ENCODE measurements at regions not wholly inside any gene's neighbourhood (a gene's known extent, or its start where the extent isn't known, plus 50 kb on each side); places are given as distances from the start of the nearest gene placed in this dataset.

DNA sequence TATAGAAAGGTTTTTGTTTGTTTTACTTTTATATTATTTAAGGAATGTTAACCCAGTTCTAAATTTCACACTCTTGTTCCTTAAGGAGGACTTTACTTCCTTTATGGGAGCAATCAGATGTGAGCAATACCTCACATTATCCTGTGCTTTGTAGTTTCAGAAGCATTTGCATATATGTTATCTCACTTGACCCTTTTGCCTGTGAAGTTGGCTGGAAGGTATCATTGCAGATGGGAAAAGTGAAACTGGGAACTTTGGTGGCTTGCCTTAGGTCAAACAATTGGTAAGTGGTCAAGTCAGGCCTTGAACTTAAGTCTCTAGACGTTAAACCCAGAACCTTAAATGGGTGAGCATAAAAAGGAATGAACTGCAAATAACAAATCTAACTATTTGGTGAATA, 90.6 kb downstream of the AREG start:
- TF ChIP-seq ZNF140 (tag by site-specific recombination; IDR thresholded peaks at IDR 0.05), result no peak
- no peak for TF ChIP-seq ZNF175 (tag by site-specific recombination; IDR thresholded peaks at IDR 0.05)
- TF ChIP-seq SETDB1 (IDR thresholded peaks at IDR 0.05; ENCODE audit: insufficient read length, low read length), result no peak
- TF ChIP-seq ZNF335 (tag by site-specific recombination; conservative IDR thresholded peaks at IDR 0.05), result no peak
- TF ChIP-seq YY1 (tag by site-specific recombination; IDR thresholded peaks at IDR 0.05), result no peak
- TF ChIP-seq, protein P1, sequence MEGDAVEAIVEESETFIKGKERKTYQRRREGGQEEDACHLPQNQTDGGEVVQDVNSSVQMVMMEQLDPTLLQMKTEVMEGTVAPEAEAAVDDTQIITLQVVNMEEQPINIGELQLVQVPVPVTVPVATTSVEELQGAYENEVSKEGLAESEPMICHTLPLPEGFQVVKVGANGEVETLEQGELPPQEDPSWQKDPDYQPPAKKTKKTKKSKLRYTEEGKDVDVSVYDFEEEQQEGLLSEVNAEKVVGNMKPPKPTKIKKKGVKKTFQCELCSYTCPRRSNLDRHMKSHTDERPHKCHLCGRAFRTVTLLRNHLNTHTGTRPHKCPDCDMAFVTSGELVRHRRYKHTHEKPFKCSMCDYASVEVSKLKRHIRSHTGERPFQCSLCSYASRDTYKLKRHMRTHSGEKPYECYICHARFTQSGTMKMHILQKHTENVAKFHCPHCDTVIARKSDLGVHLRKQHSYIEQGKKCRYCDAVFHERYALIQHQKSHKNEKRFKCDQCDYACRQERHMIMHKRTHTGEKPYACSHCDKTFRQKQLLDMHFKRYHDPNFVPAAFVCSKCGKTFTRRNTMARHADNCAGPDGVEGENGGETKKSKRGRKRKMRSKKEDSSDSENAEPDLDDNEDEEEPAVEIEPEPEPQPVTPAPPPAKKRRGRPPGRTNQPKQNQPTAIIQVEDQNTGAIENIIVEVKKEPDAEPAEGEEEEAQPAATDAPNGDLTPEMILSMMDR (tag by site-specific recombination; IDR thresholded peaks at IDR 0.05), result no peak
- no peak for TF ChIP-seq ZNF610 (tag by site-specific recombination; IDR thresholded peaks at IDR 0.05; ENCODE audit: borderline replicate concordance)
- no peak for TF ChIP-seq ZFHX2 (tag by site-specific recombination; conservative IDR thresholded peaks at IDR 0.05)
- no peak for TF ChIP-seq ZBTB21 (tag by site-specific recombination; IDR thresholded peaks at IDR 0.05)
- TF ChIP-seq KLF9 (tag by site-specific recombination; IDR thresholded peaks at IDR 0.05; ENCODE audit: low read depth), result no peak
- TF ChIP-seq, protein P2, sequence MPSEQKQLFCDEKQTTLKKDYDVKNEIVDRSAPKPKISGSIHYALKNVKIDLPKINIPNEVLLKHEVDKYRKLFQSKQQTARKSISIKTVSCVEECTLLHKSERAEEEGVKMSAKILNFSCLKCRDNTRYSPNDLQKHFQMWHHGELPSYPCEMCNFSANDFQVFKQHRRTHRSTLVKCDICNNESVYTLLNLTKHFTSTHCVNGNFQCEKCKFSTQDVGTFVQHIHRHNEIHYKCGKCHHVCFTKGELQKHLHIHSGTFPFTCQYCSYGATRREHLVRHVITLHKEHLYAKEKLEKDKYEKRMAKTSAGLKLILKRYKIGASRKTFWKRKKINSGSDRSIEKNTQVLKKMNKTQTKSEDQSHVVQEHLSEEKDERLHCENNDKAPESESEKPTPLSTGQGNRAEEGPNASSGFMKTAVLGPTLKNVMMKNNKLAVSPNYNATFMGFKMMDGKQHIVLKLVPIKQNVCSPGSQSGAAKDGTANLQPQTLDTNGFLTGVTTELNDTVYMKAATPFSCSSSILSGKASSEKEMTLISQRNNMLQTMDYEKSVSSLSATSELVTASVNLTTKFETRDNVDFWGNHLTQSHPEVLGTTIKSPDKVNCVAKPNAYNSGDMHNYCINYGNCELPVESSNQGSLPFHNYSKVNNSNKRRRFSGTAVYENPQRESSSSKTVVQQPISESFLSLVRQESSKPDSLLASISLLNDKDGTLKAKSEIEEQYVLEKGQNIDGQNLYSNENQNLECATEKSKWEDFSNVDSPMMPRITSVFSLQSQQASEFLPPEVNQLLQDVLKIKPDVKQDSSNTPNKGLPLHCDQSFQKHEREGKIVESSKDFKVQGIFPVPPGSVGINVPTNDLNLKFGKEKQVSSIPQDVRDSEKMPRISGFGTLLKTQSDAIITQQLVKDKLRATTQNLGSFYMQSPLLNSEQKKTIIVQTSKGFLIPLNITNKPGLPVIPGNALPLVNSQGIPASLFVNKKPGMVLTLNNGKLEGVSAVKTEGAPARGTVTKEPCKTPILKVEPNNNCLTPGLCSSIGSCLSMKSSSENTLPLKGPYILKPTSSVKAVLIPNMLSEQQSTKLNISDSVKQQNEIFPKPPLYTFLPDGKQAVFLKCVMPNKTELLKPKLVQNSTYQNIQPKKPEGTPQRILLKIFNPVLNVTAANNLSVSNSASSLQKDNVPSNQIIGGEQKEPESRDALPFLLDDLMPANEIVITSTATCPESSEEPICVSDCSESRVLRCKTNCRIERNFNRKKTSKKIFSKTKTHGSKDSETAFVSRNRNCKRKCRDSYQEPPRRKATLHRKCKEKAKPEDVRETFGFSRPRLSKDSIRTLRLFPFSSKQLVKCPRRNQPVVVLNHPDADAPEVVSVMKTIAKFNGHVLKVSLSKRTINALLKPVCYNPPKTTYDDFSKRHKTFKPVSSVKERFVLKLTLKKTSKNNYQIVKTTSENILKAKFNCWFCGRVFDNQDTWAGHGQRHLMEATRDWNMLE (tag by site-specific recombination; conservative IDR thresholded peaks at IDR 0.05; ENCODE audit: low read depth), result no peak
- TF ChIP-seq ZNF514 (tag by site-specific recombination; IDR thresholded peaks at IDR 0.05), result no peak
- TF ChIP-seq SP7 (tag by site-specific recombination; IDR thresholded peaks at IDR 0.05), result no peak
- no peak for TF ChIP-seq ZFP3 (tag by site-specific recombination; IDR thresholded peaks at IDR 0.05; ENCODE audit: low read depth)
